UCSD-AML1 (cell line): ENCODE measurements at regions not wholly inside any gene's neighbourhood (a gene's known extent, or its start where the extent isn't known, plus 50 kb on each side); places are given as distances from the start of the nearest gene placed in this dataset.

Experiments
- DNase-seq: peaks from one replicate; lab custom pipeline; 2025; ENCODE audit not compliant: unreplicated experiment; lab: John Stamatoyannopoulos, UW

GRCh38 chr1:5575396-5575940 is 416.8 kb downstream of the NPHP4 start:
- no peak for DNase-seq

- no peak for DNase-seq
These were observed 417.6 kb downstream of the NPHP4 start for GRCh38 chr1:5574641-5575040.

- no peak for DNase-seq
These were observed 419.4 kb downstream of the NPHP4 start for GRCh38 chr1:5572794-5573193.

- no peak for DNase-seq
These were observed 420.3 kb downstream of the NPHP4 start for GRCh38 chr1:5571861-5572401.

- no peak for DNase-seq
These were observed 420.8 kb downstream of the NPHP4 start for GRCh38 chr1:5571438-5571837.

GRCh38 chr1:5570931-5571330 is 421.3 kb downstream of the NPHP4 start:
- DNase-seq: no peak

- no peak for DNase-seq
These were observed 423.9 kb downstream of the NPHP4 start for GRCh38 chr1:5568321-5568720.

- DNase-seq: no peak
These were observed 424.4 kb downstream of the NPHP4 start for GRCh38 chr1:5567839-5568238.

- DNase-seq: no peak
These were observed 425.3 kb downstream of the NPHP4 start for GRCh38 chr1:5566924-5567323.

- no peak for DNase-seq
These were observed 426.7 kb downstream of the NPHP4 start for GRCh38 chr1:5565281-5566125.

GRCh38 chr1:5564578-5565257 is 427.5 kb downstream of the NPHP4 start:
- DNase-seq: no peak

GRCh38 chr1:5563861-5564577 is 428.2 kb downstream of the NPHP4 start:
- DNase-seq: no peak

GRCh38 chr1:5562769-5563168 is 429.5 kb downstream of the NPHP4 start:
- no peak for DNase-seq

- DNase-seq: no peak
These were observed 429.9 kb downstream of the NPHP4 start for GRCh38 chr1:5562331-5562730.

- no peak for DNase-seq
These were observed 433.1 kb downstream of the NPHP4 start for GRCh38 chr1:5559078-5559477.

- DNase-seq: no peak
These were observed 436.4 kb downstream of the NPHP4 start for GRCh38 chr1:5555853-5556252.

- DNase-seq: no peak
These were observed 437.4 kb downstream of the NPHP4 start for GRCh38 chr1:5554784-5555183.

- no peak for DNase-seq
These were observed 438.1 kb downstream of the NPHP4 start for GRCh38 chr1:5554111-5554510.

- no peak for DNase-seq
These were observed 439.3 kb downstream of the NPHP4 start for GRCh38 chr1:5552787-5553484.

- no peak for DNase-seq
These were observed 440.8 kb downstream of the NPHP4 start for GRCh38 chr1:5551274-5551975.
